ENCODE measurements at regions not wholly inside any gene's neighbourhood (a gene's known extent, or its start where the extent isn't known, plus 50 kb on each side); places are given as distances from the start of the nearest gene placed in this dataset.

GRCh38 chr11:43545610-43546009 lies 134.9 kb upstream of the HSD17B12 start:
- no peak for DNase-seq

GRCh38 chr11:43546561-43547429 lies 133.7 kb upstream of the HSD17B12 start:
- DNase-seq = no peak

- DNase-seq = no peak
Observed at GRCh38 chr11:43547430-43547831, 133.1 kb upstream of the HSD17B12 start.

GRCh38 chr11:43547889-43548381 lies 132.6 kb upstream of the HSD17B12 start:
- DNase-seq = no peak

GRCh38 chr11:43548916-43549315 lies 131.6 kb upstream of the HSD17B12 start:
- no peak for DNase-seq

GRCh38 chr11:43549624-43550023 lies 130.9 kb upstream of the HSD17B12 start:
- no peak for DNase-seq

GRCh38 chr11:43550714-43551113 lies 129.8 kb upstream of the HSD17B12 start:
- no peak for DNase-seq

- no peak for DNase-seq
Observed at GRCh38 chr11:43554148-43554473, 126.4 kb upstream of the HSD17B12 start.

- no peak for DNase-seq
Observed at GRCh38 chr11:43555186-43555585, 125.4 kb upstream of the HSD17B12 start.

GRCh38 chr11:43555816-43556611 lies 124.5 kb upstream of the HSD17B12 start:
- peak in 1 of 2 donors; percentile 45 for DNase-seq

- no peak for DNase-seq
Observed at GRCh38 chr11:43556612-43557375, 123.7 kb upstream of the HSD17B12 start.

GRCh38 chr11:43557553-43558110 lies 122.9 kb upstream of the HSD17B12 start:
- DNase-seq = peak in 1 of 2 donors; percentile 36

- DNase-seq = no peak
Observed at GRCh38 chr11:43558146-43558545, 122.4 kb upstream of the HSD17B12 start.

GRCh38 chr11:43558556-43559127 lies 121.9 kb upstream of the HSD17B12 start:
- DNase-seq = no peak

- no peak for DNase-seq
Observed at GRCh38 chr11:43561832-43562231, 118.7 kb upstream of the HSD17B12 start.

- peak in 1 of 2 donors; percentile 24 for DNase-seq
Observed at GRCh38 chr11:43567396-43567975, 113.1 kb upstream of the HSD17B12 start.

- DNase-seq = no peak
Observed at GRCh38 chr11:43573233-43573632, 107.3 kb upstream of the HSD17B12 start.

- no peak for DNase-seq
Observed at GRCh38 chr11:43573873-43574272, 106.7 kb upstream of the HSD17B12 start.

GRCh38 chr11:43574411-43574810 lies 106.1 kb upstream of the HSD17B12 start:
- no peak for DNase-seq

- DNase-seq = no peak
Observed at GRCh38 chr11:43574949-43575912, 105.3 kb upstream of the HSD17B12 start.

GRCh38 chr11:43575913-43576310 lies 104.6 kb upstream of the HSD17B12 start:
- no peak for DNase-seq
